Hepatocyte (in vitro differentiated cells): ENCODE measurements at regions not wholly inside any gene's neighbourhood (a gene's known extent, or its start where the extent isn't known, plus 50 kb on each side); places are given as distances from the start of the nearest gene placed in this dataset.

Experiments used
- DNase-seq: peaks from one replicate; pipeline ENCODE4 v3.0.0-alpha.2; 2016; ENCODE audit warnings: low spot score
- H2AFZ ChIP-seq: fragments of 200-600 bp; sonication (generic); 2 replicates; pipeline ENCODE4 v1.6.0; 2016; ENCODE audit warnings: antibody characterized with exemption, mild to moderate bottlenecking
- H3K27ac ChIP-seq: fragments of 200-600 bp; sonication (generic); 2 replicates; pipeline ENCODE4 v1.5.1; 2016; ENCODE audit warnings: mild to moderate bottlenecking
- H3K27me3 ChIP-seq: fragments of 200-600 bp; sonication (generic); 2 replicates; pipeline ENCODE4 v1.6.1; 2016
- H3K36me3 ChIP-seq: fragments of 200-600 bp; sonication (generic); replicated peaks from 2 replicates; pipeline ENCODE4 v1.5.1; 2016; ENCODE audit warnings: low read depth; ENCODE audit not compliant: insufficient read depth
- H3K4me1 ChIP-seq: fragments of 200-600 bp; sonication (generic); 2 replicates; pipeline ENCODE4 v1.5.1; 2016; ENCODE audit warnings: mild to moderate bottlenecking, moderate library complexity; ENCODE audit not compliant: insufficient read depth
- H3K4me2 ChIP-seq: fragments of 200-600 bp; sonication (generic); 2 replicates; pipeline ENCODE4 v1.6.0; 2016
- H3K4me3 ChIP-seq: fragments of 200-600 bp; sonication (generic); 2 replicates; pipeline ENCODE4 v1.5.1; 2016; ENCODE audit warnings: mild to moderate bottlenecking
- H3K79me2 ChIP-seq: fragments of 200-600 bp; sonication (generic); 2 replicates; pipeline ENCODE4 v1.6.0; 2017; ENCODE audit warnings: mild to moderate bottlenecking
- H3K9me2 ChIP-seq: fragments of 200-600 bp; sonication (generic); replicated peaks from 2 replicates; pipeline ENCODE4 v1.6.0; 2017; ENCODE audit warnings: mild to moderate bottlenecking; ENCODE audit not compliant: insufficient read depth
- H3K9me3 ChIP-seq: fragments of 200-600 bp; sonication (generic); 2 replicates; pipeline ENCODE4 v1.5.1; 2016; ENCODE audit warnings: low read depth, mild to moderate bottlenecking
- H4K20me1 ChIP-seq: fragments of 200-600 bp; sonication (generic); 2 replicates; pipeline ENCODE4 v1.6.0; 2016; ENCODE audit warnings: mild to moderate bottlenecking; ENCODE audit not compliant: insufficient read depth, poor library complexity, severe bottlenecking
- EZH2 ChIP-seq: fragments of 200-600 bp; sonication (generic); IDR thresholded peaks from 2 replicates; pipeline ENCODE4 v1.6.1; 2016; ENCODE audit warnings: antibody characterized with exemption, mild to moderate bottlenecking, borderline replicate concordance
- EZH2phosphoT487 ChIP-seq: fragments of 200-600 bp; sonication (generic); IDR thresholded peaks from one replicate; pipeline ENCODE4 v1.6.1; 2018; ENCODE audit warnings: antibody characterized with exemption, mild to moderate bottlenecking, low read depth, moderate library complexity; ENCODE audit not compliant: unreplicated experiment, severe bottlenecking
- WGBS: methylation state at CpG from one replicate; pipeline ENCODE4 v1.1.6; 2016; ENCODE audit warnings: low lambda C conversion rate; ENCODE audit errors: missing lambda C conversion rate; 5-methylcytosine and 5-hydroxymethylcytosine counted together
- TF ChIP-seq, protein P1 (sequence below): fragments of 200-600 bp; sonication (generic); IDR thresholded peaks from 2 replicates; pipeline ENCODE4 v1.5.1; 2016; ENCODE audit warnings: antibody characterized with exemption, mild to moderate bottlenecking; ENCODE audit not compliant: poor library complexity

DNA sequence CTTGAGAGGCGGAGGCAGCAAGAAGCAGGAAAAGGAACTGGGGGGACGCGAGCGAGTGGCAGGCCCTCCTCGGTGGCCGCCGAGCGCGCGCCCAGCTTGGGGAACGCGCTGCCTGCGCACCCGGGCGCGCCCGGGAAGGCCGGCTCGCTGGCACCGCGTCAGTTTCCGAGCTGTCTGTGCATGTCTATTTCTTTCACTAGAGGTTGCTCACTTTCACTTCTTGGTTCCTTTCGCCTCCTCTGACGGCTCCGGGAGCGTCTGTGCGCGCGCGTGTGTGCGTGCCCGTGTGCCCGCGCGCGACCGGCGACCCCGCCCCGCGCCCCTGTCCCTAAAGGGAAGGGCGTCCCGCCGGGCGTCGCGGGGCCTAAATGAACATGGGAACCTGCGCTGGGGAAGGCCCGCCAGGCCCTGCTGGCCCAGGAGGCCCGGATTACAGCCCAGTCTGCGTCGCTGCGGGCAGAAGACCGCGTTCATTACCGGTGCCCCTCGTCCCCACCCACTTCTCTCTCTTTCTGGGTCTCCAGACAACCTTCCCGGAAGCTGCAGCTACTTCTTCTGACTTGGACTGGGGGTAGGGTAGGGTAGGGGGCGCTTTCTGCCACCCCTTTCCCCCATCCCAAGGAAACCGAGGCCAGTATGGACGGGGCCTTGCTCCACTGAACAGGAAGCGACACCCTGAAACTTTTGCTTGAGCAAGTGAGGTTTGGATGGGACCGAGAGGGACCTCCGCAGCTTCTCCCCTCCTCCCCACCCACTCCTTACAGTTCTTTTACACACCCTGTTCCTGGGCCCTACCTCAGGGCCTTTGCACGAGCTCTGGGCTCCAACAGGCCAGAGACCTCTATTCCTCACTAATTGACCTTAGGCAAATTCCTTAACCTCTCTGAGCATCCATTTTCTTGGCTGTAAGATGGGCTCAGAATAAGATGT lies 205.8 kb upstream of the IER5L start:
- Histone ChIP-seq H3K4me1 (peaks cover 21% of the 10 kb centered on the region), H3K27me3 (no peaks in the 10 kb centered on the region), H3K27ac (peak overlapping the region; percentile 94), H3K79me2 (no peaks in the 10 kb centered on the region), H3K36me3 (no peaks in the 10 kb centered on the region), H3K4me2 (peak overlapping the region; percentile 90), H4K20me1 (no peaks in the 10 kb centered on the region), H3K9me2 (no peaks in the 10 kb centered on the region), H2AFZ (peak overlapping the region; percentile 89), H3K4me3 (peak overlapping the region; percentile 19), H3K9me3 (no peaks in the 10 kb centered on the region)
- DNase-seq, result peak; percentile 88
- no peak for TF ChIP-seq EZH2
- TF ChIP-seq, protein P1, sequence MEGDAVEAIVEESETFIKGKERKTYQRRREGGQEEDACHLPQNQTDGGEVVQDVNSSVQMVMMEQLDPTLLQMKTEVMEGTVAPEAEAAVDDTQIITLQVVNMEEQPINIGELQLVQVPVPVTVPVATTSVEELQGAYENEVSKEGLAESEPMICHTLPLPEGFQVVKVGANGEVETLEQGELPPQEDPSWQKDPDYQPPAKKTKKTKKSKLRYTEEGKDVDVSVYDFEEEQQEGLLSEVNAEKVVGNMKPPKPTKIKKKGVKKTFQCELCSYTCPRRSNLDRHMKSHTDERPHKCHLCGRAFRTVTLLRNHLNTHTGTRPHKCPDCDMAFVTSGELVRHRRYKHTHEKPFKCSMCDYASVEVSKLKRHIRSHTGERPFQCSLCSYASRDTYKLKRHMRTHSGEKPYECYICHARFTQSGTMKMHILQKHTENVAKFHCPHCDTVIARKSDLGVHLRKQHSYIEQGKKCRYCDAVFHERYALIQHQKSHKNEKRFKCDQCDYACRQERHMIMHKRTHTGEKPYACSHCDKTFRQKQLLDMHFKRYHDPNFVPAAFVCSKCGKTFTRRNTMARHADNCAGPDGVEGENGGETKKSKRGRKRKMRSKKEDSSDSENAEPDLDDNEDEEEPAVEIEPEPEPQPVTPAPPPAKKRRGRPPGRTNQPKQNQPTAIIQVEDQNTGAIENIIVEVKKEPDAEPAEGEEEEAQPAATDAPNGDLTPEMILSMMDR, result peak; percentile 37
- WGBS, result 17% methylated on average over 60 of the region's 65 CpGs

DNA sequence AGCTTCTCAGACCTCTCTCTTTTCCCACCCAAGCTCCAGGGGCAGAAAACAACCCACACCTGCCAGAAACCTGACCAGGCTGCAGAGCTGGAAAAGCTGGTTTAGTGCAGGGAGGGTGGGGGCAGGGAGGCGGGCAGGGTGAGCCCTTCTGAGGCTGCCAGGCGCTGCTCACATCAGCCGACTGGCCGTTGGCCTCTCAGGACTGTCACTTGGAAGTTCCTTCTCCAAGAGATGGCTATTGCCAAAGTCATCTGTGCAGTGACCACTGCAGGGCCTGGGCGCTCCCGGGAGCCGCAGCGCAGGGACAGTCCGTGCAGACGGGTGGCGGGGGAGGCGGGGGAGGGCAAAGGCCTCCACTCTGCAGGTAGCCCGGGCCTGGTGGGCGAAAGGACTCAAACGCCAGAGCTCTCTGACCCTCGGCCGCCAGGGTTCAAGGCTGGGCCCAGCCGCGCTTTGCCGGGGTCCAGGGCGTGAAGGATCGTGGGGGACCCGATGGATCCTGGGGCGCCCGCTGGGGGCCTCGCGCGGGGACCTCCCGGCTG lies 205.0 kb upstream of the IER5L start:
- H3K4me2 ChIP-seq, result peak overlapping the region; percentile 90
- H3K27ac ChIP-seq, result peak overlapping the region; percentile 94
- WGBS, result 16% methylated on average over 28 of the region's 29 CpGs
- H3K9me2 ChIP-seq, result no peaks in the 10 kb centered on the region
- H3K27me3 ChIP-seq, result no peaks in the 10 kb centered on the region
- TF ChIP-seq, protein P1, result no peak
- TF ChIP-seq EZH2, result no peak
- TF ChIP-seq EZH2phosphoT487, result no peak
- peak overlapping the region; percentile 89 for H2AFZ ChIP-seq
- peak overlapping the region; percentile 19 for H3K4me3 ChIP-seq
- H4K20me1 ChIP-seq, result no peaks in the 10 kb centered on the region
- DNase-seq, result peak; percentile 81
- no peaks in the 10 kb centered on the region for H3K9me3 ChIP-seq
- no peaks in the 10 kb centered on the region for H3K36me3 ChIP-seq
- H3K4me1 ChIP-seq, result peaks cover 21% of the 10 kb centered on the region
- no peaks in the 10 kb centered on the region for H3K79me2 ChIP-seq

DNA sequence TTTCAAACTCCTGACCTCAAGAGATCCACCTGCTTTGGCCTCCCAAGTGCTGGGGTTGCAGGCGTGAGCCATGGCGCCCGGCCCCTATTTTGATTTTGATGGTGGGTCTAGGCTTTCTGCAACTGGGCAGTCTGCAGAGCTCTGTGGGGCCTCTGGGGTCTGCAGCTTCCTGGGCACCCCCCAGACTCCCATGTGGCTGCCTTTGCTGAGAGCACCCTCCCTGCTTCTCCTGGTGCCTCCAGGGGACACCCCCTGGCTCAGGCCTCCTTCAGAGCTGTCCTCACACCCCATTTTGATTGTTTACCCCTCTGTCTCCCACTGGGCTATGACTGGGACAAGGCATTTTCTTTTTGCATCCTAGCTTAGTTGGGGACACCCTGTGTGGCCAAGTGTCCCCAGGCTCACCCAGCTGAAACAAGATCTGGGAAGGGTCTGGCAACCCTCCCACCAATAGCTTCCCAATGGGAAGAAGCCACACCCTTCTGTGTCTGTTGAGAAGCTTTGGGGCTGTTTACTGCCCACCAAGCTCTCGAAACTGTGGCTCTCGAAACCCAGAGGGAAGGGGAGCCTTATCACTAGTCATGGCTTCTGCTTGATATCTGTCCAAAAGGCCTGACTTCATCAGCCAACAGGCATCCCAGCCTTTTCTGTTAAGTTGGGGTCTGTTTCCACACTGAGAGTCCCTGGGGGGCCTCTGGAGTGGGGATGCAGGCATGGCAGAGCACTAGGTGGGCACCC lies 204.4 kb upstream of the IER5L start:
- H2AFZ ChIP-seq, result peak overlapping the region; percentile 89
- no peaks in the 10 kb centered on the region for H3K9me2 ChIP-seq
- no peaks in the 10 kb centered on the region for H3K36me3 ChIP-seq
- no peaks in the 10 kb centered on the region for H3K79me2 ChIP-seq
- peaks cover 21% of the 10 kb centered on the region for H3K4me1 ChIP-seq
- peak overlapping the region; percentile 90 for H3K4me2 ChIP-seq
- WGBS, result 91% methylated on average over 5 of the region's 5 CpGs
- no peaks in the 10 kb centered on the region for H3K27me3 ChIP-seq
- no peak for DNase-seq
- H4K20me1 ChIP-seq, result no peaks in the 10 kb centered on the region
- H3K9me3 ChIP-seq, result no peaks in the 10 kb centered on the region
- TF ChIP-seq EZH2, result no peak
- TF ChIP-seq EZH2phosphoT487, result no peak
- TF ChIP-seq, protein P1, result no peak
- peak overlapping the region; percentile 94 for H3K27ac ChIP-seq
- H3K4me3 ChIP-seq, result no peak overlapping the region
